A549 (cell line): ENCODE measurements at regions not wholly inside any gene's neighbourhood (a gene's known extent, or its start where the extent isn't known, plus 50 kb on each side); places are given as distances from the start of the nearest gene placed in this dataset.

ENCODE experiments used
- CHD4 ChIP-seq: fragments of 200-600 bp; sonication (generic); IDR thresholded peaks from 2 replicates; pipeline ENCODE4 v1.6.1; 2016; ENCODE audit warnings: antibody characterized with exemption, mild to moderate bottlenecking, borderline replicate concordance
- FOSB ChIP-seq: fragments of 250-450 bp; sonication (Bioruptor Pico); IDR thresholded peaks from 2 replicates; pipeline ENCODE4 v1.5.0; 2020; ENCODE audit warnings: mild to moderate bottlenecking, moderate library complexity
- HDAC2 ChIP-seq: fragments of 200-600 bp; sonication (generic); IDR thresholded peaks from 2 replicates; pipeline ENCODE4 v1.6.1; 2016
- JUN ChIP-seq, 2 experiments: fragments of >200 bp; sonication (Bioruptor Twin); formaldehyde crosslinking; IDR thresholded peaks; 2 replicates in 1 of 2; 3 replicates in 1 of 2; pipeline ENCODE4 v1.6.1; 2016 to 2017
- KDM1A ChIP-seq: fragments of 200-600 bp; sonication (generic); IDR thresholded peaks from 2 replicates; pipeline ENCODE4 v1.6.1; 2016; ENCODE audit warnings: low read depth, mild to moderate bottlenecking
- POLR2AphosphoS2 ChIP-seq: conservative IDR thresholded peaks from 2 replicates; pipeline ENCODE4 v1.6.1; 2012; ENCODE audit warnings: low read length, improper control_type of control experiment, inconsistent platforms
- RNF2 ChIP-seq: fragments of 200-600 bp; sonication (generic); IDR thresholded peaks from 2 replicates; pipeline ENCODE4 v1.6.1; 2016; ENCODE audit warnings: low read depth, mild to moderate bottlenecking, antibody characterized with exemption, moderate library complexity, borderline replicate concordance
- TP53 ChIP-seq: fragments of 250-450 bp; sonication (Bioruptor Pico); IDR thresholded peaks from 2 replicates; pipeline ENCODE4 v1.5.0; 2021; ENCODE audit warnings: mild to moderate bottlenecking, moderate library complexity
- ZSCAN20 ChIP-seq: fragments of 250-450 bp; sonication (Bioruptor Pico); IDR thresholded peaks from 2 replicates; pipeline ENCODE4 v1.8.0; 2022; ENCODE audit warnings: mild to moderate bottlenecking, moderate library complexity
- TF ChIP-seq, protein P1 (sequence below): fragments of 250-450 bp; sonication (Bioruptor Pico); IDR thresholded peaks from 2 replicates; pipeline ENCODE4 v1.5.0; 2021; ENCODE audit warnings: mild to moderate bottlenecking, moderate library complexity, borderline replicate concordance
- TF ChIP-seq, protein P2 (sequence below): fragments of 200-600 bp; sonication (generic); IDR thresholded peaks from 2 replicates; pipeline ENCODE4 v1.6.1; 2016; ENCODE audit warnings: antibody characterized with exemption, mild to moderate bottlenecking, moderate library complexity
- TF ChIP-seq, protein P3 (sequence below): IDR thresholded peaks from 2 replicates; pipeline ENCODE4 v1.6.1; 2012
- TF ChIP-seq, protein P4 (sequence below): fragments of >200 bp; sonication (Bioruptor Twin); formaldehyde crosslinking; IDR thresholded peaks from 3 replicates; pipeline ENCODE4 v1.5.1; 2016

DNA sequence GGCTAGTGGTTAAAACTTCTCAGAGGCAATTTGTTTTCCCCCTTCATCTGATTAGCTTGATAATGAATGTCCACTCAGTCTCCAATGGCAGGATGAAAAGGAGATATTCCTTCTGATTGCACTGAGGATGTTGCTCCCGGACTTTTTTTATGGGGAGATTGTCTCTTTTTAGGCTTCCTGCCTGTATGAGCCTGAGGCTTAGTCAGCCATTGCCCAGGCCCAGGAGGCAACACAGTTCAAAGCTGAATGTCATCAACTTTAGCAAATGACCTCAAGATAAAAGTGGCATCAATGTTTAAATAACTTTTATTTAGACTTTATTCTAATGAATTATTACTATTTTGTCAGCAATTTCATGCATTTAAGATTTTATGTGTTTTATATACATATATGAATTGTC lies 162.9 kb upstream of the PTBP2 start:
- TF ChIP-seq, protein P1, sequence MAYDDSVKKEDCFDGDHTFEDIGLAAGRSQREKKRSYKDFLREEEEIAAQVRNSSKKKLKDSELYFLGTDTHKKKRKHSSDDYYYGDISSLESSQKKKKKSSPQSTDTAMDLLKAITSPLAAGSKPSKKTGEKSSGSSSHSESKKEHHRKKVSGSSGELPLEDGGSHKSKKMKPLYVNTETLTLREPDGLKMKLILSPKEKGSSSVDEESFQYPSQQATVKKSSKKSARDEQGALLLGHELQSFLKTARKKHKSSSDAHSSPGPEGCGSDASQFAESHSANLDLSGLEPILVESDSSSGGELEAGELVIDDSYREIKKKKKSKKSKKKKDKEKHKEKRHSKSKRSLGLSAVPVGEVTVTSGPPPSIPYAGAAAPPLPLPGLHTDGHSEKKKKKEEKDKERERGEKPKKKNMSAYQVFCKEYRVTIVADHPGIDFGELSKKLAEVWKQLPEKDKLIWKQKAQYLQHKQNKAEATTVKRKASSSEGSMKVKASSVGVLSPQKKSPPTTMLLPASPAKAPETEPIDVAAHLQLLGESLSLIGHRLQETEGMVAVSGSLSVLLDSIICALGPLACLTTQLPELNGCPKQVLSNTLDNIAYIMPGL (CRISPR knock-in tag) = no peak
- TF ChIP-seq RNF2 (no peak), JUN (IDR thresholded peaks at IDR 0.05) (no peak), POLR2AphosphoS2 (no peak), FOSB (CRISPR knock-in tag) (no peak), HDAC2 (no peak), KDM1A (no peak), CHD4 (no peak), ZSCAN20 (no peak), TP53 (CRISPR knock-in tag) (no peak)
- TF ChIP-seq, protein P2, sequence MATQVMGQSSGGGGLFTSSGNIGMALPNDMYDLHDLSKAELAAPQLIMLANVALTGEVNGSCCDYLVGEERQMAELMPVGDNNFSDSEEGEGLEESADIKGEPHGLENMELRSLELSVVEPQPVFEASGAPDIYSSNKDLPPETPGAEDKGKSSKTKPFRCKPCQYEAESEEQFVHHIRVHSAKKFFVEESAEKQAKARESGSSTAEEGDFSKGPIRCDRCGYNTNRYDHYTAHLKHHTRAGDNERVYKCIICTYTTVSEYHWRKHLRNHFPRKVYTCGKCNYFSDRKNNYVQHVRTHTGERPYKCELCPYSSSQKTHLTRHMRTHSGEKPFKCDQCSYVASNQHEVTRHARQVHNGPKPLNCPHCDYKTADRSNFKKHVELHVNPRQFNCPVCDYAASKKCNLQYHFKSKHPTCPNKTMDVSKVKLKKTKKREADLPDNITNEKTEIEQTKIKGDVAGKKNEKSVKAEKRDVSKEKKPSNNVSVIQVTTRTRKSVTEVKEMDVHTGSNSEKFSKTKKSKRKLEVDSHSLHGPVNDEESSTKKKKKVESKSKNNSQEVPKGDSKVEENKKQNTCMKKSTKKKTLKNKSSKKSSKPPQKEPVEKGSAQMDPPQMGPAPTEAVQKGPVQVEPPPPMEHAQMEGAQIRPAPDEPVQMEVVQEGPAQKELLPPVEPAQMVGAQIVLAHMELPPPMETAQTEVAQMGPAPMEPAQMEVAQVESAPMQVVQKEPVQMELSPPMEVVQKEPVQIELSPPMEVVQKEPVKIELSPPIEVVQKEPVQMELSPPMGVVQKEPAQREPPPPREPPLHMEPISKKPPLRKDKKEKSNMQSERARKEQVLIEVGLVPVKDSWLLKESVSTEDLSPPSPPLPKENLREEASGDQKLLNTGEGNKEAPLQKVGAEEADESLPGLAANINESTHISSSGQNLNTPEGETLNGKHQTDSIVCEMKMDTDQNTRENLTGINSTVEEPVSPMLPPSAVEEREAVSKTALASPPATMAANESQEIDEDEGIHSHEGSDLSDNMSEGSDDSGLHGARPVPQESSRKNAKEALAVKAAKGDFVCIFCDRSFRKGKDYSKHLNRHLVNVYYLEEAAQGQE = no peak
- TF ChIP-seq, protein P3, sequence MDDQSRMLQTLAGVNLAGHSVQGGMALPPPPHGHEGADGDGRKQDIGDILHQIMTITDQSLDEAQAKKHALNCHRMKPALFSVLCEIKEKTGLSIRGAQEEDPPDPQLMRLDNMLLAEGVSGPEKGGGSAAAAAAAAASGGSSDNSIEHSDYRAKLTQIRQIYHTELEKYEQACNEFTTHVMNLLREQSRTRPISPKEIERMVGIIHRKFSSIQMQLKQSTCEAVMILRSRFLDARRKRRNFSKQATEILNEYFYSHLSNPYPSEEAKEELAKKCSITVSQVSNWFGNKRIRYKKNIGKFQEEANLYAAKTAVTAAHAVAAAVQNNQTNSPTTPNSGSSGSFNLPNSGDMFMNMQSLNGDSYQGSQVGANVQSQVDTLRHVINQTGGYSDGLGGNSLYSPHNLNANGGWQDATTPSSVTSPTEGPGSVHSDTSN = no peak
- TF ChIP-seq, protein P4, sequence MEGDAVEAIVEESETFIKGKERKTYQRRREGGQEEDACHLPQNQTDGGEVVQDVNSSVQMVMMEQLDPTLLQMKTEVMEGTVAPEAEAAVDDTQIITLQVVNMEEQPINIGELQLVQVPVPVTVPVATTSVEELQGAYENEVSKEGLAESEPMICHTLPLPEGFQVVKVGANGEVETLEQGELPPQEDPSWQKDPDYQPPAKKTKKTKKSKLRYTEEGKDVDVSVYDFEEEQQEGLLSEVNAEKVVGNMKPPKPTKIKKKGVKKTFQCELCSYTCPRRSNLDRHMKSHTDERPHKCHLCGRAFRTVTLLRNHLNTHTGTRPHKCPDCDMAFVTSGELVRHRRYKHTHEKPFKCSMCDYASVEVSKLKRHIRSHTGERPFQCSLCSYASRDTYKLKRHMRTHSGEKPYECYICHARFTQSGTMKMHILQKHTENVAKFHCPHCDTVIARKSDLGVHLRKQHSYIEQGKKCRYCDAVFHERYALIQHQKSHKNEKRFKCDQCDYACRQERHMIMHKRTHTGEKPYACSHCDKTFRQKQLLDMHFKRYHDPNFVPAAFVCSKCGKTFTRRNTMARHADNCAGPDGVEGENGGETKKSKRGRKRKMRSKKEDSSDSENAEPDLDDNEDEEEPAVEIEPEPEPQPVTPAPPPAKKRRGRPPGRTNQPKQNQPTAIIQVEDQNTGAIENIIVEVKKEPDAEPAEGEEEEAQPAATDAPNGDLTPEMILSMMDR = no peak
